H9 (cell line): ENCODE measurements at regions not wholly inside any gene's neighbourhood (a gene's known extent, or its start where the extent isn't known, plus 50 kb on each side); places are given as distances from the start of the nearest gene placed in this dataset.

Experiments used
- DNase-seq: peaks from one replicate; pipeline ENCODE4 v3.0.0-alpha.2; 2017
- H2AFZ ChIP-seq: one replicate; pipeline ENCODE4 v1.6.1; 2013; ENCODE audit warnings: mild to moderate bottlenecking, low read length, control low read depth, moderate library complexity
- H2AK5ac ChIP-seq: 2 replicates; pipeline ENCODE4 v1.6.1; 2013; ENCODE audit warnings: low read length, control low read depth, mixed read lengths; ENCODE audit not compliant: insufficient read length
- H2BK120ac ChIP-seq: one replicate; pipeline ENCODE4 v1.6.1; 2013; ENCODE audit warnings: low read depth, mild to moderate bottlenecking, low read length, control low read depth, inconsistent platforms; ENCODE audit not compliant: poor library complexity, severe bottlenecking
- H2BK12ac ChIP-seq: 2 replicates; pipeline ENCODE4 v1.6.1; 2013; ENCODE audit warnings: low read length, control low read depth, mixed read lengths, low read depth; ENCODE audit not compliant: insufficient read length
- H2BK15ac ChIP-seq: 2 replicates; pipeline ENCODE4 v1.6.1; 2013; ENCODE audit warnings: low read depth, low read length, control low read depth
- H2BK20ac ChIP-seq: one replicate; pipeline ENCODE4 v1.6.1; 2013; ENCODE audit warnings: low read depth, mild to moderate bottlenecking, low read length, control low read depth, inconsistent platforms; ENCODE audit not compliant: poor library complexity, severe bottlenecking
- H2BK5ac ChIP-seq: 2 replicates; pipeline ENCODE4 v1.6.1; 2013; ENCODE audit warnings: low read length, control low read depth, mixed read lengths; ENCODE audit not compliant: insufficient read length
- H3K14ac ChIP-seq: 2 replicates; pipeline ENCODE4 v1.6.1; 2013; ENCODE audit warnings: low read length, control low read depth; ENCODE audit not compliant: insufficient read depth
- H3K18ac ChIP-seq: 2 replicates; pipeline ENCODE4 v1.6.1; 2013; ENCODE audit warnings: low read depth, mild to moderate bottlenecking, mixed read lengths, low read length, control low read depth; ENCODE audit not compliant: insufficient read length
- H3K23ac ChIP-seq: 2 replicates; pipeline ENCODE4 v1.6.1; 2013; ENCODE audit warnings: low read length, control low read depth, mixed read lengths, low read depth; ENCODE audit not compliant: insufficient read length
- H3K23me2 ChIP-seq: 2 replicates; pipeline ENCODE4 v1.6.1; 2013; ENCODE audit warnings: low read depth, mild to moderate bottlenecking, mixed read lengths, low read length, control low read depth; ENCODE audit not compliant: insufficient read length, poor library complexity, severe bottlenecking
- H3K27ac ChIP-seq: 2 replicates; pipeline ENCODE4 v1.5.1; 2013; ENCODE audit warnings: low read length, control low read depth, mixed read lengths, low read depth; ENCODE audit not compliant: insufficient read length
- H3K27me3 ChIP-seq: 2 replicates; pipeline ENCODE4 v1.6.1; 2013; ENCODE audit warnings: low read length, control low read depth, inconsistent platforms; ENCODE audit not compliant: insufficient read depth
- H3K4ac ChIP-seq: 2 replicates; pipeline ENCODE4 v1.6.1; 2013; ENCODE audit warnings: low read depth, mild to moderate bottlenecking, control low read depth, inconsistent platforms, low read length, moderate library complexity
- H3K4me1 ChIP-seq: 2 replicates; pipeline ENCODE4 v1.6.1; 2013; ENCODE audit warnings: low read length, control low read depth, inconsistent platforms; ENCODE audit not compliant: insufficient read depth
- H3K4me2 ChIP-seq: 2 replicates; pipeline ENCODE4 v1.6.1; 2013; ENCODE audit warnings: low read length, control low read depth, mixed read lengths; ENCODE audit not compliant: insufficient read length, insufficient read depth
- H3K56ac ChIP-seq: 2 replicates; pipeline ENCODE4 v1.6.1; 2013; ENCODE audit warnings: low read depth, mild to moderate bottlenecking, mixed read lengths, low read length, control low read depth; ENCODE audit not compliant: insufficient read length
- H3K79me1 ChIP-seq: 2 replicates; pipeline ENCODE4 v1.6.1; 2013; ENCODE audit warnings: low read depth, mild to moderate bottlenecking, moderate library complexity, low read length, control low read depth, inconsistent platforms; ENCODE audit not compliant: insufficient read depth, poor library complexity, severe bottlenecking
- H3K79me2 ChIP-seq: 2 replicates; pipeline ENCODE4 v1.6.1; 2013; ENCODE audit warnings: low read length, control low read depth, inconsistent platforms; ENCODE audit not compliant: insufficient read depth
- H3K9ac ChIP-seq: 2 replicates; pipeline ENCODE4 v1.6.1; 2013; ENCODE audit warnings: low read length, control low read depth, mixed read lengths; ENCODE audit not compliant: insufficient read length; ENCODE audit errors: extremely low read depth
- H3K9me3 ChIP-seq: one replicate; pipeline ENCODE4 v1.6.1; 2013; ENCODE audit warnings: low read depth, low read length, inconsistent platforms; ENCODE audit not compliant: control insufficient read depth
- H3T11ph ChIP-seq: one replicate; pipeline ENCODE4 v1.6.1; 2013; ENCODE audit warnings: mild to moderate bottlenecking, low read length, control low read depth, inconsistent platforms
- H4K20me1 ChIP-seq: one replicate; pipeline ENCODE4 v1.6.1; 2013; ENCODE audit not compliant: control insufficient read depth, insufficient read length, insufficient read depth
- H4K5ac ChIP-seq: 2 replicates; pipeline ENCODE4 v1.6.1; 2013; ENCODE audit warnings: low read depth, mild to moderate bottlenecking, mixed read lengths, low read length, control low read depth; ENCODE audit not compliant: insufficient read length
- H4K8ac ChIP-seq: replicated peaks from 2 replicates; pipeline ENCODE4 v1.6.1; 2013; ENCODE audit warnings: low read length, control low read depth, mixed read lengths, low read depth; ENCODE audit not compliant: insufficient read length
- H4K91ac ChIP-seq: 2 replicates; pipeline ENCODE4 v1.6.1; 2013; ENCODE audit warnings: low read depth, mild to moderate bottlenecking, moderate library complexity, mixed read lengths, low read length, control low read depth; ENCODE audit not compliant: insufficient read length
- H3K27ac Mint-ChIP-seq, 3 experiments: 2 replicates in 2 of 3; 3 replicates in 1 of 3; pipeline ENCODE4 v1.8.0; 2020 to 2021; ENCODE audit warnings: mixed read lengths in 3 of 3, mild to moderate bottlenecking in 1 of 3, moderate library complexity in 1 of 3
- H3K27me3 Mint-ChIP-seq: 2 replicates; pipeline ENCODE4 v1.8.0; 2021; ENCODE audit warnings: low read depth, mild to moderate bottlenecking, moderate library complexity, mixed read lengths
- H3K36me3 Mint-ChIP-seq, 3 experiments: 2 replicates in 2 of 3; 3 replicates in 1 of 3; pipeline ENCODE4 v1.8.0; 2020 to 2021; ENCODE audit warnings: low read depth in 3 of 3, mixed read lengths in 3 of 3; ENCODE audit not compliant: insufficient read depth in 1 of 3
- H3K4me1 Mint-ChIP-seq, 2 experiments: 2 replicates each; pipeline ENCODE4 v1.8.0; 2020; ENCODE audit warnings: mixed read lengths in 2 of 2
- H3K4me3 Mint-ChIP-seq, 2 experiments: 2 replicates in 1 of 2; 3 replicates in 1 of 2; pipeline ENCODE4 v1.8.0; 2020 to 2021; ENCODE audit warnings: mild to moderate bottlenecking in 2 of 2, mixed read lengths in 2 of 2, moderate library complexity in 1 of 2
- H3K9me3 Mint-ChIP-seq, 2 experiments: 2 replicates in 1 of 2; 3 replicates in 1 of 2; pipeline ENCODE4 v1.8.0; 2020; ENCODE audit warnings: mild to moderate bottlenecking in 2 of 2, mixed read lengths in 2 of 2, moderate library complexity in 1 of 2
- CTCF ChIP-seq: fragments of 200-600 bp; sonication (generic); conservative IDR thresholded peaks from 3 replicates; pipeline ENCODE4 v1.8.0; 2021; ENCODE audit warnings: antibody characterized with exemption, mild to moderate bottlenecking
- WGBS: extraction: QIAGEN DNeasy Blood & Tissue Kit; methylation state at CpG from one replicate; pipeline ENCODE4 v1.1.7; 2013; ENCODE audit warnings: missing lambda C conversion rate, low lambda C conversion rate, mixed read lengths; ENCODE audit not compliant: insufficient read length; ENCODE audit errors: extremely low coverage; 5-methylcytosine and 5-hydroxymethylcytosine counted together

- H2AK5ac ChIP-seq = no peak overlapping the region
- no peak overlapping the region for H3K23ac ChIP-seq
- Mint-ChIP-seq H3K27me3 (no peaks in the 10 kb centered on the region), H3K36me3 (no peaks in the 10 kb centered on the region), H3K4me1 (no peaks in the 10 kb centered on the region), H3K27ac (no peak overlapping the region), H3K9me3 (no peaks in the 10 kb centered on the region), H3K4me3 (no peak overlapping the region)
- H3K9ac ChIP-seq = no peak overlapping the region
- no peak overlapping the region for H3K4ac ChIP-seq
- no peaks in the 10 kb centered on the region for H3K4me1 ChIP-seq
- no peak overlapping the region for H4K5ac ChIP-seq
- no peaks in the 10 kb centered on the region for H3K23me2 ChIP-seq
- no peak overlapping the region for H2AFZ ChIP-seq
- H3K14ac ChIP-seq = no peak overlapping the region
- H4K8ac ChIP-seq = no peak overlapping the region
- WGBS = no CpG with 5 or more reads among the region's 1 CpG
- no peak overlapping the region for H2BK120ac ChIP-seq
- no peak for DNase-seq
- H3K27ac ChIP-seq = no peak overlapping the region
- H3K56ac ChIP-seq = no peak overlapping the region
- H2BK15ac ChIP-seq = no peak overlapping the region
- no peak overlapping the region for H2BK20ac ChIP-seq
- H3K79me1 ChIP-seq = no peaks in the 10 kb centered on the region
- no peak overlapping the region for H4K91ac ChIP-seq
- H4K20me1 ChIP-seq = no peaks in the 10 kb centered on the region
- H2BK5ac ChIP-seq = no peak overlapping the region
- no peaks in the 10 kb centered on the region for H3K9me3 ChIP-seq
- H3T11ph ChIP-seq = no peak overlapping the region
- H3K18ac ChIP-seq = no peak overlapping the region
- no peak overlapping the region for H3K4me2 ChIP-seq
- H3K79me2 ChIP-seq = no peaks in the 10 kb centered on the region
- TF ChIP-seq CTCF = no peak
- H2BK12ac ChIP-seq = no peak overlapping the region
- no peaks in the 10 kb centered on the region for H3K27me3 ChIP-seq
Measured at GRCh38 chr4:175229154-175229553, 311.0 kb downstream of the ADAM29 start.
